ENCODE measurements at regions not wholly inside any gene's neighbourhood (a gene's known extent, or its start where the extent isn't known, plus 50 kb on each side); places are given as distances from the start of the nearest gene placed in this dataset.

DNA sequence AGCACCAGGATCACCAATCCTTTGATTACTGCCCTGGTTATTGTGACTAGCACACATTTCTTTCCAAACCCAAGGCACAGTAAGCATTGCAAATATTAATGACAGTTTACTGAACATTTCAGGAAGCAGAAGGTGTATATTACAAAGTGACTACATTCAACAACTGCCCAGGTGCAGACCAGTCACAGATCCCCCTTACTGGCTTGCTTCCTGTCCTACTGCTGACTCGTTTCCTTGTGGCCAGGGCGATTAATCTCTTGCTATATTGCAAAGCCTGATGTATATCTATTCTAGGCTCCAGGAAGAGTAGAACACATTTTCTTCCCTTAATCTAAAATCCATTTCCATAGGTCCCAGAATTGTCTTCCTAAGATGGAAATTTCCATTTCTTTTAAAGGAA lies 77.2 kb upstream of the EPHA7 start:
- no peak for DNase-seq

DNA sequence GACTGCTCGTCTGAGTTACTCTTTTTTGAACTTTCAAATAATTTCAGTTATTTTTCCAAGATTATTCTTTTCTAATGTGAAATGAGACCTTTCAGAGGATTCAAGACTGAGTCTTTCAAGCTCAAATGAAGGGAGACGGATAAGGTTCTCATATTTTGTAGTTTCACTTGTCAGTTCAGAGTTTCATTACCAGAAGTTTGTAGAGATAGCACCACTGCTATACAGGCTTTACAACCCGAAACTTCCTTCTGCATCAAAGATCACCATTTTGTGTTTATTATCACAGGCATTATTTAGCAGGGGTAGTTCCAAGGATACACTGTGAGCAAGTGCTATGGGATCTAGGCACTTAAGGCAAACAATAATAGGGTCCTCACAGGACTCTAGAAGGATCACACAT lies 74.7 kb upstream of the EPHA7 start:
- DNase-seq: no peak

DNA sequence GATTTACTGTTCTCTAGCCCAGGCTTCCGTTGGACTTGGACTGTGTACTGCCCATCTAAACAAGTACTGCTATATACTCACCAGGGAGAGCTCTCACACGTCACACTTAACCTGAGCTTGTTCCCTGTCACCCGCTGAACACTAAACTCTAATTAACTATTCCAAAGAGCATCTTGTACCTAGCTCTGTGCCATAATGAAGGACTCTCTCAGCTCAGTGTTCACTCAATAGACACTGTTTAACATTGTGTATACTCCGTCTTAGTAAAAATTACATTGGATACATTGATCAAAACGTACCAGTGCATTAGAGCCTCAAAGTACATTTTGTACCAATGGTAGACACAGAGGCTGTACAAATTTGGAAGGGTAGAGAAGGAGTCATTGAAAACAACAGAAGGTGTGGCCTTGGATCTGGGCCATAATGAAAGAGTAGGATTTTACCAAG lies 55.4 kb upstream of the EPHA7 start:
- DNase-seq: no peak

DNA sequence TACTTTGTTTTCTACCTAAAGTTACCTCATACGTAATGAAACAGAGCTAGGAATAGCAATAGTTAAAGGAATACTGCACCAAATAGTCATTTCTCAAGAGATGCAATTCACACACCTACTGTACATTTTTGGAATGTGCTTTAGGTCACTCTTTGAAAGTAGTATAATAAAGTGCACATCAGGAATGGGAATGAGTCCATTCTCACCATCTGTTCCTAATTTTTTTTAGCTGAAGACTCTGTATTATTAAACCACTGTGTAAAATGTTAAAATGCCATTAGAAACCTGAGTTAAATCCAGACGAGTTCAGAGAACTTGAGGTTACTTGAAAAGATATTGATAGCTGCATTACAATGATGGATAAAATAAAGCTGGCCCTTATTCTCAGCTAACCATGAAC lies 51.9 kb upstream of the EPHA7 start:
- no peak for DNase-seq
